ENCODE measurements at regions not wholly inside any gene's neighbourhood (a gene's known extent, or its start where the extent isn't known, plus 50 kb on each side); places are given as distances from the start of the nearest gene placed in this dataset.

DNA sequence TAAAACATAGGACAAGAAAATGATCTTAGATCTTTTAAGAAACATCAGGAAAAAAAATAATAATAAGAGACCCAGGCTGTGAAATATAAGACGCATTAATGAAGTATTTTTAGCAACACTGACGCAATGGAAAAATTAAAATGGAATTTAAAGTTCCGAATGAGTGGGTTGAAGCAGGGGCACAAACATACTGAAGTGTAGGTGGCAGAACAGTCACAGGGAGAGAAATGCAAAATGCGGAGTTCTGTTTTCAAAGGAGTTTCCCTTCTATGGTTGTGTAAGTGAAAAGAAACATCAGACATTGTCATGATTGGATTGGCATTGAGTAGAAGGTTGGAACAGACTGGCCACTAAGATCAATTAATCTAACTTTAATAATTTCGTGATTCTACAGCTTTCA, 159.8 kb downstream of the CYSLTR2 start:
- no peak overlapping the region for H3K27ac ChIP-seq (replicated peaks; ENCODE audit: low read length)
- H3K14ac ChIP-seq (ENCODE audit: low read length) = no peak overlapping the region
- H3K4me2 ChIP-seq (ENCODE audit: insufficient read depth, low read length, poor library complexity, severe bottlenecking) = no peak overlapping the region
- H2BK15ac ChIP-seq (ENCODE audit: low read length) = no peak overlapping the region
- H2BK120ac ChIP-seq (ENCODE audit: low read depth, low read length) = no peak overlapping the region
- DNase-seq (ENCODE audit: low spot score) = no peak
- H2AFZ ChIP-seq (ENCODE audit: low read length) = no peak overlapping the region
- H2AK5ac ChIP-seq (ENCODE audit: low read depth, low read length) = no peak overlapping the region
- no peak overlapping the region for H2BK12ac ChIP-seq (ENCODE audit: low read length)
- H3K27me3 ChIP-seq (ENCODE audit: control insufficient read depth in 3 of 3, insufficient read depth in 3 of 3, low read depth in 1 of 3, low read length in 3 of 3) = no peaks in the 10 kb centered on the region
- H3K9ac ChIP-seq (ENCODE audit: low read depth, low read length, poor library complexity) = no peak overlapping the region
- H3K4me3 ChIP-seq (ENCODE audit: low read length in 2 of 2) = no peak overlapping the region
- no peaks in the 10 kb centered on the region for H3K36me3 ChIP-seq (replicated peaks in 1 of 2; ENCODE audit: control insufficient read depth in 2 of 2, insufficient read depth in 2 of 2, low read length in 2 of 2)
- no peak overlapping the region for H4K8ac ChIP-seq (ENCODE audit: low read depth, low read length)
- H3K23ac ChIP-seq (ENCODE audit: low read depth, low read length, poor library complexity) = no peak overlapping the region
- H3K79me1 ChIP-seq (ENCODE audit: low read depth, low read length) = no peaks in the 10 kb centered on the region
- no CpG with 5 or more reads among the region's 5 CpGs for WGBS, 2 donors (ENCODE audit: extremely low coverage in 2 of 2, insufficient read length in 2 of 2, insufficient replicate concordance in 1 of 2)
- H4K91ac ChIP-seq (ENCODE audit: low read depth, low read length, poor library complexity) = no peak overlapping the region
- no peaks in the 10 kb centered on the region for H3K9me3 ChIP-seq (replicated peaks in 1 of 2; ENCODE audit: control insufficient read depth in 2 of 2, insufficient read depth in 1 of 2, low read depth in 1 of 2, low read length in 2 of 2)
- H3K4me1 ChIP-seq (ENCODE audit: control insufficient read depth in 2 of 2, insufficient read depth in 1 of 2, low read depth in 1 of 2, low read length in 2 of 2) = no peaks in the 10 kb centered on the region
- H3K18ac ChIP-seq (ENCODE audit: low read length) = no peak overlapping the region
- no peak overlapping the region for H3K4ac ChIP-seq (ENCODE audit: low read length)
- no peak overlapping the region for H2BK5ac ChIP-seq (ENCODE audit: low read length)

GRCh38 chr13:48816700-48817099, 159.0 kb upstream of the FNDC3A start:
- Histone ChIP-seq H3K4ac (ENCODE audit: low read length) (no peak overlapping the region), H2AK5ac (ENCODE audit: low read depth, low read length) (no peak overlapping the region), H3K27me3 (ENCODE audit: control insufficient read depth in 3 of 3, insufficient read depth in 3 of 3, low read depth in 1 of 3, low read length in 3 of 3) (peaks cover 0 to 4% (median 0%) of the 10 kb centered on the region in 3 experiments), H3K9ac (ENCODE audit: low read depth, low read length, poor library complexity) (no peak overlapping the region), H2AFZ (ENCODE audit: low read length) (no peak overlapping the region), H3K14ac (ENCODE audit: low read length) (no peak overlapping the region), H3K27ac (replicated peaks; ENCODE audit: low read length) (no peak overlapping the region), H3K36me3 (replicated peaks in 1 of 2; ENCODE audit: control insufficient read depth in 2 of 2, insufficient read depth in 2 of 2, low read length in 2 of 2) (no peaks in the 10 kb centered on the region), H3K4me3 (ENCODE audit: low read length in 2 of 2) (no peak overlapping the region), H2BK5ac (ENCODE audit: low read length) (no peak overlapping the region), H3K9me3 (replicated peaks in 1 of 2; ENCODE audit: control insufficient read depth in 2 of 2, insufficient read depth in 1 of 2, low read depth in 1 of 2, low read length in 2 of 2) (no peaks in the 10 kb centered on the region), H3K79me1 (ENCODE audit: low read depth, low read length) (no peaks in the 10 kb centered on the region), H3K4me1 (ENCODE audit: control insufficient read depth in 2 of 2, insufficient read depth in 1 of 2, low read depth in 1 of 2, low read length in 2 of 2) (peaks cover 0 to 3% of the 10 kb centered on the region in 2 donors), H2BK15ac (ENCODE audit: low read length) (no peak overlapping the region), H2BK12ac (ENCODE audit: low read length) (no peak overlapping the region), H4K91ac (ENCODE audit: low read depth, low read length, poor library complexity) (no peak overlapping the region), H2BK120ac (ENCODE audit: low read depth, low read length) (no peak overlapping the region), H3K18ac (ENCODE audit: low read length) (no peak overlapping the region), H4K8ac (ENCODE audit: low read depth, low read length) (no peak overlapping the region), H3K23ac (ENCODE audit: low read depth, low read length, poor library complexity) (no peak overlapping the region), H3K4me2 (ENCODE audit: insufficient read depth, low read length, poor library complexity, severe bottlenecking) (no peak overlapping the region)
- no peak for DNase-seq (ENCODE audit: low spot score)
- no CpG with 5 or more reads among the region's 2 CpGs for WGBS, 2 donors (ENCODE audit: extremely low coverage in 2 of 2, insufficient read length in 2 of 2, insufficient replicate concordance in 1 of 2)

GRCh38 chr13:48817166-48817802, 158.4 kb upstream of the FNDC3A start:
- no peak overlapping the region for H2AFZ ChIP-seq (ENCODE audit: low read length)
- no peak overlapping the region for H3K14ac ChIP-seq (ENCODE audit: low read length)
- no peak overlapping the region for H3K18ac ChIP-seq (ENCODE audit: low read length)
- no peak overlapping the region for H3K23ac ChIP-seq (ENCODE audit: low read depth, low read length, poor library complexity)
- no peak overlapping the region for H2AK5ac ChIP-seq (ENCODE audit: low read depth, low read length)
- no CpG with 5 or more reads among the region's 5 CpGs for WGBS, 2 donors (ENCODE audit: extremely low coverage in 2 of 2, insufficient read length in 2 of 2, insufficient replicate concordance in 1 of 2)
- H3K4me1 ChIP-seq (ENCODE audit: control insufficient read depth in 2 of 2, insufficient read depth in 1 of 2, low read depth in 1 of 2, low read length in 2 of 2) = peaks cover 0 to 3% of the 10 kb centered on the region in 2 donors
- H3K79me1 ChIP-seq (ENCODE audit: low read depth, low read length) = no peaks in the 10 kb centered on the region
- no peak for DNase-seq (ENCODE audit: low spot score)
- peaks cover 0 to 4% (median 0%) of the 10 kb centered on the region in 3 experiments for H3K27me3 ChIP-seq (ENCODE audit: control insufficient read depth in 3 of 3, insufficient read depth in 3 of 3, low read depth in 1 of 3, low read length in 3 of 3)
- H3K4me2 ChIP-seq (ENCODE audit: insufficient read depth, low read length, poor library complexity, severe bottlenecking) = no peak overlapping the region
- no peak overlapping the region for H2BK12ac ChIP-seq (ENCODE audit: low read length)
- no peak overlapping the region for H4K8ac ChIP-seq (ENCODE audit: low read depth, low read length)
- H3K4ac ChIP-seq (ENCODE audit: low read length) = no peak overlapping the region
- H3K4me3 ChIP-seq (ENCODE audit: low read length in 2 of 2) = no peak overlapping the region
- no peak overlapping the region for H2BK15ac ChIP-seq (ENCODE audit: low read length)
- H2BK120ac ChIP-seq (ENCODE audit: low read depth, low read length) = no peak overlapping the region
- no peak overlapping the region for H3K27ac ChIP-seq (replicated peaks; ENCODE audit: low read length)
- H4K91ac ChIP-seq (ENCODE audit: low read depth, low read length, poor library complexity) = no peak overlapping the region
- H3K9ac ChIP-seq (ENCODE audit: low read depth, low read length, poor library complexity) = no peak overlapping the region
- H3K9me3 ChIP-seq (replicated peaks in 1 of 2; ENCODE audit: control insufficient read depth in 2 of 2, insufficient read depth in 1 of 2, low read depth in 1 of 2, low read length in 2 of 2) = no peaks in the 10 kb centered on the region
- H2BK5ac ChIP-seq (ENCODE audit: low read length) = no peak overlapping the region
- H3K36me3 ChIP-seq (replicated peaks in 1 of 2; ENCODE audit: control insufficient read depth in 2 of 2, insufficient read depth in 2 of 2, low read length in 2 of 2) = no peaks in the 10 kb centered on the region

GRCh38 chr13:48818495-48819356, 157.0 kb upstream of the FNDC3A start:
- no peak for DNase-seq (ENCODE audit: low spot score)
- 100% methylated on average over 1 of the region's 3 CpGs; no CpG with 5 or more reads in 1 of the 2 donors for WGBS, 2 donors (ENCODE audit: extremely low coverage in 2 of 2, insufficient read length in 2 of 2, insufficient replicate concordance in 1 of 2)
- no peak overlapping the region for H3K4me3 ChIP-seq (ENCODE audit: low read length in 2 of 2)

More at GRCh38 chr13:48818495-48819356, 157.0 kb upstream of the FNDC3A start:
- Histone ChIP-seq H3K9me3 (replicated peaks in 1 of 2; ENCODE audit: control insufficient read depth in 2 of 2, insufficient read depth in 1 of 2, low read depth in 1 of 2, low read length in 2 of 2) (no peaks in the 10 kb centered on the region), H3K27ac (replicated peaks; ENCODE audit: low read length) (no peak overlapping the region), H3K14ac (ENCODE audit: low read length) (no peak overlapping the region), H4K8ac (ENCODE audit: low read depth, low read length) (no peak overlapping the region), H3K4me1 (ENCODE audit: control insufficient read depth in 2 of 2, insufficient read depth in 1 of 2, low read depth in 1 of 2, low read length in 2 of 2) (peaks cover 0 to 5% of the 10 kb centered on the region in 2 donors), H4K91ac (ENCODE audit: low read depth, low read length, poor library complexity) (no peak overlapping the region), H2BK120ac (ENCODE audit: low read depth, low read length) (no peak overlapping the region), H3K36me3 (replicated peaks in 1 of 2; ENCODE audit: control insufficient read depth in 2 of 2, insufficient read depth in 2 of 2, low read length in 2 of 2) (no peaks in the 10 kb centered on the region), H3K4me2 (ENCODE audit: insufficient read depth, low read length, poor library complexity, severe bottlenecking) (no peak overlapping the region), H3K23ac (ENCODE audit: low read depth, low read length, poor library complexity) (no peak overlapping the region), H2BK5ac (ENCODE audit: low read length) (no peak overlapping the region), H2AK5ac (ENCODE audit: low read depth, low read length) (no peak overlapping the region), H3K9ac (ENCODE audit: low read depth, low read length, poor library complexity) (no peak overlapping the region), H2BK15ac (ENCODE audit: low read length) (no peak overlapping the region), H3K18ac (ENCODE audit: low read length) (no peak overlapping the region), H3K27me3 (ENCODE audit: control insufficient read depth in 3 of 3, insufficient read depth in 3 of 3, low read depth in 1 of 3, low read length in 3 of 3) (peaks cover 0 to 4% (median 0%) of the 10 kb centered on the region in 3 experiments), H3K4ac (ENCODE audit: low read length) (no peak overlapping the region), H2BK12ac (ENCODE audit: low read length) (no peak overlapping the region), H2AFZ (ENCODE audit: low read length) (no peak overlapping the region), H3K79me1 (ENCODE audit: low read depth, low read length) (no peaks in the 10 kb centered on the region)
